ENCODE measurements at regions not wholly inside any gene's neighbourhood (a gene's known extent, or its start where the extent isn't known, plus 50 kb on each side); places are given as distances from the start of the nearest gene placed in this dataset.
A peak's percentile ranks its signal among the peaks of the same experiment; 100 is the strongest.
"Not testable (repeated sequence)": the region's sequence is repeated elsewhere in the genome, so short reads cannot be mapped to it uniquely, and the experiment has no call there.

GRCh38 chr13:33571618-33572017 is 246.3 kb upstream of the RFC3 start:
- ChIA-PET SMC1A (ENCODE audit: uncharacterized antibody, unreplicated experiment) (interaction anchor here (1.0 to 1.7 kb wide), 2 partner anchors 11 to 22 kb away, joined by 3 to 4 read pairs; no protein-coding TSS in a partner anchor), RAD21 (ENCODE audit: unreplicated experiment) (no interaction called here)
- in situ Hi-C loops (cut with MboI) = no loop called here

DNA sequence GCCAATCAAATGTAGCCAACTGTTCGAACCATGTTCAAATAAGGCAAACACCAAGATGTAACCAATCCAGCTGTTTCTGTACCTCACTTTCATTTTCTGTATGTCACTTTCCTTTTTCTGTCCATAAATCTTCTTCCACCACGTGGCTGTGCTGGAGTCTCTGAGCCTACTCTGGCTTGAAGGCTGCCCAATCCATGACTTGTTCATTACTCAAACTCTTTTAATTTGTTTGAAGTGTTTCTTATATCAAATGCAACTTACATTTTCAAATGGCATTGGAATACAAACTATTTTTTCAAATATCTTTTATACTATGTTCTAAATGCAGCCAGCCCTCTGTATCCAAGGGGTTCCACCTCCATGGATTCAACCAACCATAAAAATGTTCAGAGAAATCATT is 245.6 kb upstream of the RFC3 start:
- H4K20me1 ChIP-seq (ENCODE audit: control insufficient read depth, insufficient read depth); H3K9me3 ChIP-seq (replicated peaks; ENCODE audit: control insufficient read depth, insufficient read depth, low read length); H3K27me3 ChIP-seq (replicated peaks in 1 of 2; ENCODE audit: control insufficient read depth in 2 of 2, insufficient read depth in 2 of 2, low read length in 1 of 2); H3K4me3 ChIP-seq; ATAC-seq; H3K4me1 ChIP-seq (ENCODE audit: control insufficient read depth, insufficient read depth, low read length); H3K79me2 ChIP-seq (ENCODE audit: control insufficient read depth, insufficient read depth, low read length); H2AFZ ChIP-seq (ENCODE audit: control insufficient read depth, low read depth, low read length); RAD21 ChIA-PET (ENCODE audit: unreplicated experiment); CTCF ChIA-PET; POLR2A ChIA-PET; H3K4me2 ChIP-seq (ENCODE audit: control insufficient read depth, insufficient read depth); H3K27ac ChIP-seq (ENCODE audit: control insufficient read depth, insufficient read depth); FAIRE-seq; in situ Hi-C loops (cut with MboI); H3K9ac ChIP-seq (ENCODE audit: control insufficient read depth, insufficient read depth, low read length); H3K36me3 ChIP-seq (ENCODE audit: control insufficient read depth in 2 of 2, insufficient read depth in 2 of 2, low read length in 1 of 2); SMC1A ChIA-PET (ENCODE audit: uncharacterized antibody, unreplicated experiment); BruUV-seq (replicated peaks); intact Hi-C loops (cut with micrococcal nuclease; ENCODE audit: unreplicated experiment); DNase-seq (ENCODE audit: low read depth, low spot score): not testable (repeated sequence)
- WGBS (ENCODE audit: insufficient coverage, insufficient replicate concordance, low lambda C conversion rate, missing lambda C conversion rate) = 24% methylated on average over 2 of the region's 2 CpGs

More at GRCh38 chr13:33571618-33572017, 246.3 kb upstream of the RFC3 start:
- Histone ChIP-seq H3K9ac (ENCODE audit: control insufficient read depth, insufficient read depth, low read length) (no peak overlapping the region), H3K27me3 (replicated peaks in 1 of 2; ENCODE audit: control insufficient read depth in 2 of 2, insufficient read depth in 2 of 2, low read length in 1 of 2) (no peaks in the 10 kb centered on the region), H4K20me1 (ENCODE audit: control insufficient read depth, insufficient read depth) (no peaks in the 10 kb centered on the region), H3K36me3 (ENCODE audit: control insufficient read depth in 2 of 2, insufficient read depth in 2 of 2, low read length in 1 of 2) (no peaks in the 10 kb centered on the region), H3K27ac (ENCODE audit: control insufficient read depth, insufficient read depth) (no peak overlapping the region), H3K4me3 (no peak overlapping the region), H2AFZ (ENCODE audit: control insufficient read depth, low read depth, low read length) (no peak overlapping the region), H3K4me2 (ENCODE audit: control insufficient read depth, insufficient read depth) (no peak overlapping the region), H3K9me3 (replicated peaks; ENCODE audit: control insufficient read depth, insufficient read depth, low read length) (no peaks in the 10 kb centered on the region; the same call in 2 of the 3 replicates), H3K4me1 (ENCODE audit: control insufficient read depth, insufficient read depth, low read length) (peaks cover 7% of the 10 kb centered on the region; the same call in 1 of the 2 replicates), H3K79me2 (ENCODE audit: control insufficient read depth, insufficient read depth, low read length) (no peaks in the 10 kb centered on the region)
- TF ChIP-seq BCL11A (IDR thresholded peaks at IDR 0.05; ENCODE audit: low read depth, low read length) (0 out of 2 replicates have a peak, but pooled peaks have one; percentile 13), NFIC (IDR thresholded peaks at IDR 0.05; ENCODE audit: low read depth, low read length) (peak; percentile 35; the same call in 1 of the 2 replicates), PML (IDR thresholded peaks at IDR 0.05; ENCODE audit: low read length) (no peak), CBX3 (IDR thresholded peaks at IDR 0.05; ENCODE audit: borderline replicate concordance, low read depth) (no peak), IKZF1 (conservative IDR thresholded peaks at IDR 0.05) (peak; percentile 45; the same call in 1 of the 2 replicates), SPI1 (IDR thresholded peaks at IDR 0.05; ENCODE audit: borderline replicate concordance, insufficient read depth, low read depth, low read length) (peak; percentile 66), RUNX3 (IDR thresholded peaks at IDR 0.05; ENCODE audit: low read length) (peak; percentile 22; the same call in 1 of the 2 replicates)
- TF ChIP-seq, protein P1, sequence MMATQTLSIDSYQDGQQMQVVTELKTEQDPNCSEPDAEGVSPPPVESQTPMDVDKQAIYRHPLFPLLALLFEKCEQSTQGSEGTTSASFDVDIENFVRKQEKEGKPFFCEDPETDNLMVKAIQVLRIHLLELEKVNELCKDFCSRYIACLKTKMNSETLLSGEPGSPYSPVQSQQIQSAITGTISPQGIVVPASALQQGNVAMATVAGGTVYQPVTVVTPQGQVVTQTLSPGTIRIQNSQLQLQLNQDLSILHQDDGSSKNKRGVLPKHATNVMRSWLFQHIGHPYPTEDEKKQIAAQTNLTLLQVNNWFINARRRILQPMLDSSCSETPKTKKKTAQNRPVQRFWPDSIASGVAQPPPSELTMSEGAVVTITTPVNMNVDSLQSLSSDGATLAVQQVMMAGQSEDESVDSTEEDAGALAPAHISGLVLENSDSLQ (IDR thresholded peaks at IDR 0.05) = peak; percentile 78
- TF ChIP-seq, protein P2, sequence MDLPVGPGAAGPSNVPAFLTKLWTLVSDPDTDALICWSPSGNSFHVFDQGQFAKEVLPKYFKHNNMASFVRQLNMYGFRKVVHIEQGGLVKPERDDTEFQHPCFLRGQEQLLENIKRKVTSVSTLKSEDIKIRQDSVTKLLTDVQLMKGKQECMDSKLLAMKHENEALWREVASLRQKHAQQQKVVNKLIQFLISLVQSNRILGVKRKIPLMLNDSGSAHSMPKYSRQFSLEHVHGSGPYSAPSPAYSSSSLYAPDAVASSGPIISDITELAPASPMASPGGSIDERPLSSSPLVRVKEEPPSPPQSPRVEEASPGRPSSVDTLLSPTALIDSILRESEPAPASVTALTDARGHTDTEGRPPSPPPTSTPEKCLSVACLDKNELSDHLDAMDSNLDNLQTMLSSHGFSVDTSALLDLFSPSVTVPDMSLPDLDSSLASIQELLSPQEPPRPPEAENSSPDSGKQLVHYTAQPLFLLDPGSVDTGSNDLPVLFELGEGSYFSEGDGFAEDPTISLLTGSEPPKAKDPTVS (IDR thresholded peaks at IDR 0.05; ENCODE audit: low read depth, low read length) = no peak
- ATAC-seq = peak; percentile 71
- CTCF ChIA-PET = interaction anchor here (1.2 kb wide), 1 partner anchor 58 kb away, joined by 3 read pairs; no protein-coding TSS in a partner anchor
- no peak for FAIRE-seq
- POLR2A ChIA-PET = no interaction called here
- WGBS (ENCODE audit: insufficient coverage, insufficient replicate concordance, low lambda C conversion rate, missing lambda C conversion rate) = 100% methylated on average over 1 of the region's 1 CpG
- no peak for DNase-seq (ENCODE audit: low read depth, low spot score)
- intact Hi-C loops (cut with micrococcal nuclease; ENCODE audit: unreplicated experiment) = no loop called here
- BruUV-seq (replicated peaks) = no TSS peak

Measured in GM12878 (cell line).